RPMI8226 (cell line): ENCODE measurements at regions not wholly inside any gene's neighbourhood (a gene's known extent, or its start where the extent isn't known, plus 50 kb on each side); places are given as distances from the start of the nearest gene placed in this dataset.
"Not testable (repeated sequence)": the region's sequence is repeated elsewhere in the genome, so short reads cannot be mapped to it uniquely, and the experiment has no call there.

Experiments
- DNase-seq: peaks from one replicate; pipeline ENCODE4 v3.0.0-alpha.2; 2015

DNA sequence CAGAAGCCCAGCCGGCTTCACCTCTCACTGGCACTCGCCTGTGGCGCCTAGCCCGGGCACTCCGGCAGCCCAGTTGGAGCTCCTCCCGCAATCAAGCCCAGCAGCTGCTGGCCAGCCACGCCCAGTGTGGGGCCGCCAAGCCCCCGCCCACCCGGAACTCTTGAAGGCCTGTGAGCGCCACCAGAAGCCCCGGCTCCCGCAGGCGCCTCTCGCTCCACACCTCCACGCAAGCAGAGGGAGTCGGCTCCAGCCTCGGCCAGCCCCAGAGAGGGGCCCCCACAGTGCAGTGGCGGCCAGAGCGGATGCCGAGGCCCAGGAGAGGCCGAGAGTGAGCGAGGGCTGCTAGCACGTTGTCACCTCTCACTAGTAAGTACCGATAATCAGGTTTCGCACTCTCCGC is 240.7 kb downstream of the TFEC start:
- no peak for DNase-seq

DNA sequence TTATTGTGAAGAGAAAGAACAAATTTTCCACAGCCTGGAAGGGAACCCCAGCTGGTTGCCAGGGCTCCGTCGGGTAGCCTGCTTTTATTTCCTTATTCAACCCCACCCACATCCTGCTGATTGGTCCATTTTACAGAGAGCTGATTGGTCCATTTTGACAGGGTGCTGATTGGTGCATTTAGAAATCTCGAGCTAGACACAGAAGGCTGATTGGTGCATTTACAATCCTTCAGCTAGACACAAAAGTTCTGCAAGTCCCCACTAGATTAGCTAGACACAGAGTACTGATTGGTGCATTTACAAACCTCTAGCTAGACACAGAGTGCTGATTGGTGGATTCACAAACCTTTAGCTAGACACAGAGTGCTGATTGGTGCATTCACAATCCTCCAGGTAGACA is 241.1 kb downstream of the TFEC start:
- not testable (repeated sequence) for DNase-seq

DNA sequence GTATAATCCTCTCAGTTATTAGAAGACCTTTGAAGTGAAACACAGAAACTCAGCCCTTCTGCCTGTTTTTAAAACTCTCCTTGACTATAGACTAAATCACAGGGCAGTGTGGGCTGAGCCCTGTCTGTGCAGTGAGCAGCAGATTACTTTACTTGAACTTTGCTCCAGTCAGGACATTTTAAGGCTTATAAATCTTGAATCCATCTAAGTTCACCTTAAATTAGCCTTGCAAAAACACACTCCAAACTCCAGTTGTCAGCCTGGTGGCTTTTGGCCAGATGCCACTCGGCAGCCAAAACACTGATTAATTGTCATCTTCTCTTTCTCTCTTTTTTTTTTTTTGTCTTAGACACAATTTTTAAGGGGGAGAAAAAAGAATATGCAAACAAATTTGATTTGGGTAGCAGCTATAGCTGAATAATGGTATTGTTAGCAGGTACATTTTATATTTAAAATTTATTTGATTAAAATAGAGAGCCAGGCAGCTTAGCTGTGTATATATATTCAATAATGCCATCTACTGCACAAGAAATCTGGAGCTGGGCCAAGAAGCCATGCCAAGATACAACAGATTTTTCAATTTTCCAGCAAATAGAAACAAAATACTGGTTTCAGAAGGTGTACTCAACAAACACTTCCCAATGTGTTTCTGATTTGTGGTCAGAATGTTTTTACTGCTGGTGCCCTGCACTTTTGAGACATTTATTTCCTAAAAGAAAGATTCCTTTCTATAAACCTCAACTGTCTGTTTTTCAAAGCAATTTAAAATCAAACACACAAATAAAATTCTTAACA is 247.7 kb downstream of the TFEC start:
- peak; percentile 83 for DNase-seq

DNA sequence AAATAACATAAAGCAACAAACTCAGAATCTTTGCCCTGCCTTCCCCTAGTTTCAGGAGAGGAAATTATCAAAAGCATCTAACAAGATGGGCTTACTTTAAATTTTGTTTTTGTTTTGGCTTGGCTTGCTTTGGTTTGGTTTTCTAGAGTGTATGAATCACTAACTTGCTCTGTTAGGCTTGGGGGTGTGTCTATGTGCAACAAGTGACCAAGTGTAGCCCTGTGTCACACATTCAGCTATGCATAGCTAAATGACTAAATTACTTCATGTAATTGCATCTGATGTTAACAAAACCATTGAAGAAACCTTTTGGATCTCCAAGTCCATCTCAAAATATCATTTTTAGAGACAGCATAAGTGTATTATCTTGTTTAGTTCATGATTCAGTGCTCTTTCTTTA is 251.0 kb downstream of the TFEC start:
- DNase-seq, result no peak

DNA sequence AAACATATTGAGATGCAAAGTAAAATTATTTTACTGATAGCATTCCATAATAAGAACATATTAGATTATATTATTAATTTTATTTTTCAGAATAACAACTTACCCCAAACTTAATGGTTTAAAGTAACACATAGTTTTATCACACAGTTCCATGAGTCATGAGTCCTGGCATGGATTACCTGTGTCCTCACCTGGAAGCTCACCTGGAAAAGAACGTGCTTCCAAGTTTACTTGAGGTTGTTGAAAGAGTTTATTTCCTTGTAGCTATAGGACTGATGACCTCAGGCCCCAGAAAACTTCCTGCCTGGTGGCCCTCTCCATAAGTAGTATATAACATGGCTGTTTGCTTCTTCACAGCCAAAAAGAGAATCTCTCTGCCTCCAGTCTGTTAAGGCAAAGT is 254.6 kb downstream of the TFEC start:
- DNase-seq, result no peak

DNA sequence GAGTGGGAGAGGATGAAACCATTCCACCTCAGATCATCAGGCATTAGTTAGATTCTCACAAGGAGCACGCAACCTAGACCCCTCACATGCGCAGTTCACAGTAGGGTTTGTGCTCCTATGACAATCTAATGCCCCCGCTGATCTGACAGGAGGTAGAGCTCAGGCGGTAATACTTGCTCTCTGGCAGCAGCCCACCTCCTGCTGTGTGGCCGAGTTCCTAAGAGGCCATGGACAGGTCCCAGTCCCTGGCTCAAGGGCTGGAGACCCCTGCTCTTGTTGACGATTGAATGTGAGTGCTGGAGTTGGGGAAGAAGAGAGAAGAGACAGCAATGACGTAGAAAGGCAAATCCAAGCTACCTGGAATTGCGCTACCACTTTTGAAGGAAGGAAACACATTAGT is 267.2 kb downstream of the TFEC start:
- DNase-seq, result no peak

DNA sequence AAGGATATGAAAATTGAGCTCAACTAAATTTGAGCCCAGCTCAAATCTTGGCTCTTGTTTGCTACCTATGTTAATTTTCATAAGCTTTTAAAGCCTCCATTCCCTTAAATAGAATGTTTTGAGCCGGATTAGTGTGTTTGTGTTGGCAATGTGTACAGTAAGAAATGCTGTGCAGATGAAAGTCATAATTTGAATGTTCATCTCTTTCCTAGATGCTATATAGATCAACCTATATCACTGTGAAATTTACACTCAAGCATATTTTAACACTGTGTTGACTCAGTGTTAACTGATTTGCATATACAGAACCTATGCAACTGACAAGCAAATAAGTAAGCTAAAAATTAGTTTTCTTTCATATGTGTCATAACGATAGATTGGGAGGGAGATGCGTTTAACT is 272.5 kb downstream of the TFEC start:
- DNase-seq, result no peak

DNA sequence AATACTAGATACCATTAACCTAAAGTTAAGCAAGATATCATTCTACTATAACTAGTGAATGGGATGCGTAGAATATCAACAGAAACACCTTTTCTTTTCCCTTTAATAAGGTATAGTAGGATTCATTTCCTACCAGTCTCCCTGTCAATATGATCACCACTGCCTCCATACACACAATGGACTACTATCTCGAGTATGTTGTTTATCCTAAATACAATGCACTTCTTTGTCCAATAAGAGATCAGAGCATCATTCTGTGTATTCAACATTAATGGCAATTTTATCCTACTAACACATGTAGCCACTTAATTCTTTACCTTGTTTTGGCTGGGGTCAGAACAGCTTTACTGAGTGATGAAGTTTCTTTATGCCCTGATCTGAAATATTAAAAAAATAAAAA is 276.3 kb downstream of the TFEC start:
- DNase-seq, result no peak

DNA sequence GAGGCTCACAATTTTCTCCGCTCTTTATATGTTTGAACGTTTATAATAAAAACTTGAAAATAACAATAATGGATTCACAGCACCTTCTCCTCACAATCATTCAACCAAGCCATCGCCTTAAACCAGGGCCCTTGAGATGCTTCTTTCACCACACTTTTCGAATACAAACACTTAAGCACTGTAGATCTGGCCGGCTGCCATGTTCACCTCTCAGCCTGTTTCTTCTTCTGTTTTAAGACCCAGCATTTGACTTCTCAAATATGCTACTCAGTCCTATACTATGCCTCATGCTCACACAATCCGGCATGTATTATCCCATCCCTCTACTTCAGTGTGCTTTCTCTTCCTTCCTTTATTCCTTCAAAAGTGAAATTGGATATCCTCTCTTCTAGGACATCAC is 280.6 kb downstream of the TFEC start:
- peak; percentile 46 for DNase-seq

DNA sequence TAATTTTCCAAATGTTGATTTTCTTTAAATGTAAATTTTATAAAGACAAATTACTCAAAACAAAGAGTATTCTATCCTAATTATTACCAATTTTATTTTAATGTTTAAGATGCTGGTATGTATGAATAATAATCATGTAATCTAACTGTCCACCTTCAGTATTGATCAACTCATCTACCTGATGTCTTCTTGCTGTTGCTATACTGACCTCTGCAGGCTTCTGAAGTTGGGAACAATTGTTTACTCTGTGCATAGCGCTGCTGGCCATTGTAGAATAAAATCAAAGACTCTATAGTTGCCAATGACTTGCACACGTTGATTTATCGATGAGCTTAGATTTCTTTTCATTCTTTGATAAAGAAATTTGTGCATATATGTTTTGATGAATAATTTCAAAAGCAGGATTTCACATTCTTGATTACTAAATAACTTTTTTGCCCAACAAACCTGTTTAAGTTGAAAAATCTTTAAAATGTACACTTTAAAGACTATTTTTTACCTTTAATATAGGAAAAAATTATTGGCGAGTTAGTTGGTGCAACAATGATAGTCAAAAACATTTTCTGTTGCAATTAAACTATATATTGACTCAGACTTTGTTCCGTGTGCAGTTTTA is 282.3 kb downstream of the TFEC start:
- DNase-seq, result peak; percentile 61

DNA sequence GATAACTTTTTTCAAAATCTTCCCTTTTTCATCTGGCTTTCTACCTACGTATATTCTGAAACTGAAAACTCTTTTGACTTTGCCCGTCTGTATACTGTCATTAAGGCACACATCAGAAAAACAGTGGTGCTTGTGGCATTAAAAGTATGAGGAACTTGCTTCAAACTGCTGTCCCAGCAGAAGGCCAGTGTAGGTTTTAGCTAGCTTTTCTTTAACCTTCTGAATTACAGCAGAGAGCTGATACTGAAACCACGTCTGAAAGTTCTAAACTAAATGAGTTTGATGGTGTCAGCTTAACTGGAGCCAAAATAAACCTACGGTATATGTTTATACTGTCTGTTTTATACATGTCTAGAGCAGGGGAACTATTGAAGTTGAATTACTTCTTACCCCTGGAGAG is 283.4 kb downstream of the TFEC start:
- peak; percentile 93 for DNase-seq

DNA sequence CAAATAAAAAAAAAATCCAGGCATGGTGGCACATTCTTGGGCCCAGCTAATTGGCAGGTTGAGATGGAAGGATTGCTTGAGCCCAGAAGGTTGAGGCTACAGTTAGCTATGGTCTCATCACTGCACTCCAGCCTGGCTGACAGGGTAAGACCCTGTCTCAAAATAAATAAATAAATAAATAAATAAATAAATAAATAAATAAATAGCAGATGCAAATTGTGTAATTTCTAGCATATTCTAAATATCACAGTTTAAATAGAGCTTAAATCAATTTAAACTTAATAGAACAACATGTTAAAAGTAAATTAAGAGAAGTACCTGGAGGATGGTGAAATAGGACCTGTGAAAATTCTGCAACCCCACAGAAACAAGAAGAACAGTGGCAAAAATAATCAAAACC is 290.5 kb downstream of the TFEC start:
- no peak for DNase-seq

DNA sequence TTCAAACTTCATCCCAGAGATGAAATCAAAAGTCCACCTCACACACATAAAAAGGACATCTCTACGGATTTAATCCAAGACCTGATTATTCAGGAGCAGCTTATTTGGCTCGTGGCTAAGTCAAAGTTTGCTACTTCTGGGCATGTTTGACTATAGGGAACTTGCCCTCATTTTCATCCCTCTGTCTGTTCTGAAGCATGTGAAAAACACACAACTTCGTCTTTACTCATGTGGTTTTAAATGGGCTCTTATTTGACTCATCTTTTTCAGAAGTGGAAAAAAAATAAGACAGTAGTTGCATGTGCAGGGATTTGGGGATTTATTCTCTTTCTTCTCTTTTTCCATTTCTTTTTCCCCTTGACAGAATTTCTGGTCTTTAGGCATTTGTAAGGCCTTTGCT is 295.9 kb downstream of the TFEC start:
- DNase-seq, result no peak

DNA sequence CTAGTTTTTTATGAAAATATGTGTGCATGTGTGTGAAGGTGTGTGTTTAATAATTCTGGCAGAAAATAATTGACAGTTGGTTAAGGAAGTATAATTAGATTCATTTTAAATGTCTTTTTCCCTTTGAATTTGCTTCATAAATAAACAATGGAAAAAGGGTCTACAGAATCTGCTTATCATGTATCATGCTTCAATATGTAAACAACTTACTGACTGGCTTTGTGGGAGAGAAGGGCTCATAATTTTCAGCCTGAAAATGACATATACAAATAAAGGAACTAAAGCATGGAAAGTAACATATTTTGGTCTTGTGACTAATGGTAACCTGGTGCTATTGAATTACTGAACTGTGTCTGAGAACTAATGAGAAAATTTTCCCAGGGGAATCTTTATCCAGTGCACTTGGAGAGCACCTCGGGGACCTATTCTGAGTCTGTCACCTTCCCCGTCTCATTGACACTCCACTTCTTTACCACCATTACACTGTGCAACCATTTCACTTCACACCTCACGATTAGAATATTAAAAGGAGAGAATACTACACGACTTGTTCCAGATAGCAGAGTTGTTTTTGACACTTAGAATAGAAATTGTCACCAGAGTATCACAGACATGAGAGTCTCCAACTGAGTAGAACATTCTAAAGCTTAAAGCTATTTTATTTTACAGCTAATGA is 298.6 kb downstream of the TFEC start:
- no peak for DNase-seq

DNA sequence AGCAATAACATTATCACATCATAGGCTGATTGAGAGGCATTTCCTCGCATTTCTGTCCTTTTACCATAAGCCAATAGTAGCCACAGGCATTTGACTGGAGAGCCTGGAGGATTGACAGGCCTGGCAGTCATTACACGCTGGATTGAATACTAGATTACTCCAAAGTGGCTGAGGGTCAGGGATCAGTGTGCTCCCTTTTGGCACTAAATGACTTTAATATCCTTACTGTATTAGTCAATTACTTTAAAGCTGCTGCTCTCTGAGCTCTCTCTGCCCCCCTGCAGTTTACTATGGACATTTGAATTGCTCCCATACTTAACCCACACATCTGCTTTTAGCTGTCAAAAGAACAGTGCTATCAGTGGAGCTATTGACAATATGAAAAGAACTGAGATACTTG is 302.0 kb downstream of the TFEC start:
- DNase-seq, result no peak

DNA sequence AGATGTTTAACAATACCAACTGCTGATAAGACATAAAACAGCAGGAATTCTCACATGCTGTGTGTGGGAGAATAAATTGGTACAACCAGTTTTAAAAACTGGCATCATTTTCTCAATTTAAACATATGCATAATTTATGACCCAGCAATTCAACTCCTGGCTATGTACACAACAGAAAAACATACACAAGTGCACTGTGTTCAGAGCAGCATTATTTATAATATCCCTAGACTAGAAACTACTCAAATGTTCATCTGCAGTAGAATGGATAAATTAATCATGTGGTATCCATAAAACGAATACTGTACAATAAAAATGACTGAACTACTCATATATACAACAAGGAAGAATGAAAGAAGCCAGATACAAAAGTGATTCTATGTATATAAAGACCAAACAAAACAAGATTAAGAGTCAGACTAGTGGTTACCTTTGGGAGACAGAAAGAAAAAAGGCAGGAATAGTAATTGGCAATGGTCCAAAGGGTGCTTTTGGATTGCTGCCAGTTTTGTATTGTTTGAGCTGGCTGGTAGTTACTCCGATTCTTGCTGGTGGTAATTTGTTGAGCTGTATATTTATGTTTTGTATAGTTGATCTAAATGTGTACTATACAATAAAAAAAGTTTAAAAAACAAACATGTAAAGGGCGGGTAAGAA is 306.0 kb downstream of the TFEC start:
- DNase-seq, result peak; percentile 17

DNA sequence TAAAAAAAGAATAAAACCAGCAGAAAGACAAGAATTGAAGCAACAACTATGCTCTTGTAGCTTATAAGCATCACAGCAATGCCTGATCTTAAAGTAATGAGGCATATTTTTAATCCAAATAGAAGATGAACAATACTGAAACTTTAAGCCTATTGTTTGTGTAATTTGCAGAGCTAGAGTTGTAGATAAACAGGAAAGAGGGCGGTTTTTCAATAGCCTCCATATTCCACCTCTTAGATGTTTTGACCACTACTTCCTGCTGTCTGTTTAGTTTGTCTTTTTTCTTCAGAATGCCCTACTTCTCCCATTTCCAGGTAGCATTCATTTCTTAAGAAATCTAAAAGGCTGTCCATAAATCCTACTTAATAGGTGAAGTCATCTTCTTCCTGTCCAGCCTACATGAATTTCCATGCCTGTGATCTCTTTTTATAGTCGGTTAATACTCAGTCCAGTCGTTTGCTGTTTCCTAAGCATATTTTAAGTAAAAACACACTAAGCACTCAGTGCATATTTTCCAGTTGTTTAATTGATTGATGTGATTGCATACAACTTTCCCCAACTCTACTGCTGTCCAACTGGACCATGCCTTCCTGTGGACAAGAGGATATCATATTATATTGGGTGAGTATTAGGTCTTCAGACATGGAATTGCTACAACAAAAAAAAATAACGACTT is 308.1 kb downstream of the TFEC start:
- DNase-seq, result no peak

DNA sequence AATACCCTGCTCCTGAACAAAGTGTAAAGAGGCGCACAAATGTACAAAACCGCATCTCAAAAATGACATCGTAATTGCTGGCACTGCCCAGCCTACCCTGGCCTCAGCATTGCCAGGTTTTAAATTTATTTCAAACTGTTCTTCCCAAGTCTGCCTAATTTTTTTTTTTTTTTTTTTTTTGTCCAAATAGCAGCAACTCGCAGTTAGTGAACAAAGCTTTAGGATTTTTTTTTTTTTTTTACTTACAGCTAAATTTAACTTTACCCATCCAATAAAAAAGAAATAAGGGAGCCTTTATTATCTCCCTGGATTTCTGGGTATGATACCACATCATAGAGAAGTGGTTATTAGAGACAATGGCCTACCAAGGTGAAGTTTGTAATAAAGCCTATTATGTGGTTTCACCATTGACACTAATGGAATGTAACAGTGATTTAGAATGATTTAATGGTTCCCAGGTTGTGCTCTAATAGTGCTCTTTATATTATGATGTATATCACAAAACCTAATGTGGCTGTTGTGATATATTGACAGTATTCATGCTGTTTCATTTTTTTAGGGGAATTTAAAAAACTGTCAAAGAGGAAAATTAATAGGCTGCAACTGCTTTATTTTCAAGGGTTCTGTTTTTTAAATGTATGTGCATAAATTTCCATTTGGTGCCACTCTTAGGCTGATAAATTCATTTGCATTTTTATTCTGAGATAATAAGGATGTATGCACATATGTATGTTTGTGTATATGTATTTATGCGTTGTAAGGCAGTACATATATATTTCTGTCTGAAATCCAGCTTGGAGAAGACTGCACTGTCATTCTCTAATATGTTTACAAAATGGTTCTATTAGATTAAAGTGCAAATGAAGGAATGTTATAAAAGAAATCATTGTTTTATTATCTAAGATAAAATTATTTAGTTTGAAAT is 309.0 kb downstream of the TFEC start:
- no peak for DNase-seq

DNA sequence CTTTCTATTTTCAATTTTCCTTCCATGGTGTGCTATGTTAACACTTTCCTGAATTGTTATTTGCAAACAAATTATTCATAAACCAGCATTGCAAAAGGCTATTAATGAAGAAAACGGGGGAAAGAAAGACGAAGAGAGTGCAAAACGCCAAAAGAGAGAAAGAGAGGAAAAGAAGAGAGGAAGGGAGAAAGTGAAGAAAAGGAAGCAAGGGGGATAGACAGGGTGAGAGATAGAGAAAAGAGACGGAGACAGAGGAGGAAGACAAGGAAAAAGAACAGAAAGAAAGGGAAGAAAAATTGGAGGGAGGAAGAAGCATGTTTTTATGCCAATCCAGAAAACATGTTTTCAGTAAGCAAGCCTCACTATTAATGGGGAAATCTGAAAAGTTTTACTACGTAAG is 310.6 kb downstream of the TFEC start:
- no peak for DNase-seq

DNA sequence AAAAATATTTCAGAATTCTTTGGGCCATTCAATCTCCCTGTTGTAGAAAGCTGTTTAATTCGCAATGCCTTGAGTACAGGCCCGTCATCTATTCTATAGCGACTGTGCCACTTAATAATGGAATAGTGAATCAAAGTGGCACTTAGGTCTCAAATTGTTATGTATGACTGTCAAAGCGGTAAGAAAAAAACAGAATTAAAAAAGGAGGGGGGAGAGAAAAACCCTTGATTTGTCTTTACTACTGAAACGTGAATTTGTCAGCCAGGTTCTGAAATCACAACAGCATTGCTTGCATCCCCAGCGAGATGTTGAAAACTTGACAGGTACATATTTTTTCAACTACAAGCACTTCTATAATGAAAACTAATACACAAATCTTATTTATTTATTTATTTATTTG is 320.9 kb downstream of the TFEC start:
- no peak for DNase-seq

DNA sequence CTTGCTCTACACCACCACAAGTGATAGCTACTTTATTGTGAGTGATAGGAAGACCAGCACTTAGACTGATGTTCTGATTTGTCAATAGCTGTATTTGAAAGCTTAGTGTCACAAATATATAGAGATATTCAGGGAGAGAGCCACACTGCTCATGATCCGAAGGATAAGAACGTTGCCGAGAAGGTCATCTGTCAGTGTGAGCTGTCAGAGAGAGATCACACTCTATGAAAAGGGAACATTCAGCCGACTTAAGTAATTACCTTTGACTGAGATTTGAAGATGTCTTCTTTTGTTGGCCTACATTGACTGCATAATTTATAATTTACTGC is 322.6 kb downstream of the TFEC start:
- no peak for DNase-seq
